ENCODE measurements at regions not wholly inside any gene's neighbourhood (a gene's known extent, or its start where the extent isn't known, plus 50 kb on each side); places are given as distances from the start of the nearest gene placed in this dataset.

DNA sequence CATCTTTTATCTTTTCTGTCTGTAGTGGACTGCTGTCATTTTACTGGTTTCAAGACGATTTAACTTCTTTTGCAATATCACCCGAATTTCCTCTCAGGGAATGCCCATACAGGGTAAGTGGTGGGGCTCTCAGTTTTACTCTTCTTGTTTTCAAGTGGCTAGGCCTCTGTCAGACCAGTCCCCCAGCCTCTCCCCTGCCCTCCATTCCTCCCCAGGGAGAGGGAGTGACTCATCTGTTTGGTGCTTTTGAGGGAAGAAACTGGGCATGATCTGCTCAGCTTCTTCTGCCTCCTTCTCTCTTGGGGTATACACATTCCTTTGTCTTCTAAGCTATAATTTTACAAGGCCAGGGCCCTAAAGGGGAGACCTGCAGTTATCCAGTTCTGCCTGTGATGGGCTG, 332.0 kb downstream of the CBLN1 start:
- Histone ChIP-seq H3K4me1 (ENCODE audit: control insufficient read depth in 3 of 3, insufficient read depth in 2 of 3, low read depth in 1 of 3, low read length in 2 of 3) (no peaks in the 10 kb centered on the region), H3K9me3 (ENCODE audit: control insufficient read depth in 2 of 2, insufficient read depth in 1 of 2, low read depth in 1 of 2, low read length in 1 of 2) (no peaks in the 10 kb centered on the region), H3K27me3 (ENCODE audit: control insufficient read depth in 3 of 3, insufficient read depth in 3 of 3, low read length in 3 of 3) (no peaks in the 10 kb centered on the region), H3K4me3 (ENCODE audit: low read depth in 1 of 3, low read length in 3 of 3) (no peak overlapping the region), H3K27ac (ENCODE audit: low read depth in 1 of 3, low read length in 2 of 3) (no peak overlapping the region), H3K36me3 (ENCODE audit: control insufficient read depth in 3 of 3, insufficient read depth in 2 of 3, low read depth in 1 of 3, low read length in 3 of 3) (no peaks in the 10 kb centered on the region)
- 54 to 83% (median 72%) methylated on average over 2 of the region's 2 CpGs for WGBS, 3 donors
- DNase-seq = no peak
- no peak for FAIRE-seq

DNA sequence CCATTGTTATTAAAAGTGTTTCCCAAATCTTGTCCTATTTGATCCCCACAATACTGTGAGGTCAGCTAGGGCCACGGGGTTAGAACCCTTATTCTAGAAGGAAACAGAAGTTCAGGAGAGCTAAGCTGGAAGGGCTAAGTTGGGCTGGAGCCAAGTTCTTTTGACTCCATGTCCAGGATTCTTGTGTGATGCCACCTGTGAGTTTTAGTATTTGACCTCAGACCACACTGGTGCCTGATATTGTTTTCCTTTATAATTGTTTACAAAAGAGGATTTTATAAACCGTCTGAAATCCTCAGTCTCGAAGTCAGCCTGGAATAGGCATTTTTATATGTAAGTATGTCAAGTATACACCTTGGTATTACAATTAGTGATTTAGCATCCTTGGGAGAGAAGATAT, 332.7 kb downstream of the CBLN1 start:
- H3K9me3 ChIP-seq (ENCODE audit: control insufficient read depth in 2 of 2, insufficient read depth in 1 of 2, low read depth in 1 of 2, low read length in 1 of 2) = no peaks in the 10 kb centered on the region
- FAIRE-seq (no peak), DNase-seq (no peak)
- no peak overlapping the region for H3K4me3 ChIP-seq (ENCODE audit: low read depth in 1 of 3, low read length in 3 of 3)
- no peaks in the 10 kb centered on the region for H3K36me3 ChIP-seq (ENCODE audit: control insufficient read depth in 3 of 3, insufficient read depth in 2 of 3, low read depth in 1 of 3, low read length in 3 of 3)
- no peaks in the 10 kb centered on the region for H3K4me1 ChIP-seq (ENCODE audit: control insufficient read depth in 3 of 3, insufficient read depth in 2 of 3, low read depth in 1 of 3, low read length in 2 of 3)
- no peak overlapping the region for H3K27ac ChIP-seq (ENCODE audit: low read depth in 1 of 3, low read length in 2 of 3)
- 68 to 78% (median 72%) methylated on average over 3 of the region's 3 CpGs for WGBS, 3 donors
- H3K27me3 ChIP-seq (ENCODE audit: control insufficient read depth in 3 of 3, insufficient read depth in 3 of 3, low read length in 3 of 3) = no peaks in the 10 kb centered on the region

DNA sequence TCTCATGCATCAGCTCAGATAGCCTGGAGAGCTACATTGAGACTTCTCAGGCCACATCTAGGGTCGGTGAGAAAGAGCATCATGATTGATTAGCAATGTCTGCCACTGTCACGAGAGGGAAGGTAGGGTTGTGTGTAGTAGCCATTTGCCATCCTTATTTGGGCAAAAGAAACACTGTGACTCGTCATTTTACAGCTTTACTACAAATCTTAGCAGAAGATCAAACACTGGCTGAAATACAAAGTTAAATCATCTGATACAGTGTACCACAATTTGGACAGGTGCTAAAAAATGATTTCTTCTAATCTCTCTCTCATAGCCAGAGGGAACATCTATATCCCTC, 334.3 kb downstream of the CBLN1 start:
- 26 to 34% (median 28%) methylated on average over 3 of the region's 3 CpGs for WGBS, 3 donors

DNA sequence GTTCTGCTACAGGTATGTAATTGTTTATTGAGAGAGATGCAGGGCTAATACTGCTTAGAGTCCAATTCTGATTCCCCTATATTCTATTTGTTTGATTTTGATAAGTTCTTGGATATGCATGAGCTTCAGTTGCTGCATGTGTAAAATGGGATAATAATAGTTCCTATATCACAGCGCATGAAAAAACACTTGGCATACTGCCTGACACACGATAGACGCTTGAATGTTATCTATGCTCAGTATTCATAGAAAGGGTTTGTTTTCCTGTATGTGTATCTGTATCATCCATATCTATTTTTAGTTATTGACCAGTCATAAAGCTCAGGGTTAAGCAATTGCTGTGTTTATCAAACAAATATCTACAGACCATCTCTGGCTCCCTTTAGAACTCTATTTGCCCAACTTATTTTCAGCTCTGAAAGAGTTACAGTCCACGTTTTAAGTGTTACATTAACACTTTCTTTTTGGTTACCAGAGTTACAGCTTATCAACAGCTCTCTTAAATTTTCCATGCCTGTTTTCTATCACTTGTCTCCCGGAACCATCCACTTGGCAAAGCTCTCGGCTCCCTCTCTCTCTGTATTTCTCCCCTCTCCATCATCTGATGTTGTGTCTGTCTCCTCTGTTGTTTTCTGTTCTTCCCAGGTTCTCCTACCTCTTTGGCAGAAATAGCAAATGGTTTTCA, 334.8 kb downstream of the CBLN1 start:
- no peak overlapping the region for H3K4me3 ChIP-seq (ENCODE audit: low read depth in 1 of 3, low read length in 3 of 3)
- no peak overlapping the region for H3K27ac ChIP-seq (ENCODE audit: low read depth in 1 of 3, low read length in 2 of 3)
- DNase-seq (no peak), FAIRE-seq (no peak)
- H3K9me3 ChIP-seq (ENCODE audit: control insufficient read depth in 2 of 2, insufficient read depth in 1 of 2, low read depth in 1 of 2, low read length in 1 of 2) = no peaks in the 10 kb centered on the region
- WGBS, 3 donors = 40 to 43% (median 42%) methylated on average over 6 of the region's 6 CpGs
- no peaks in the 10 kb centered on the region for H3K27me3 ChIP-seq (ENCODE audit: control insufficient read depth in 3 of 3, insufficient read depth in 3 of 3, low read length in 3 of 3)
- H3K36me3 ChIP-seq (ENCODE audit: control insufficient read depth in 3 of 3, insufficient read depth in 2 of 3, low read depth in 1 of 3, low read length in 3 of 3) = no peaks in the 10 kb centered on the region
- no peaks in the 10 kb centered on the region for H3K4me1 ChIP-seq (ENCODE audit: control insufficient read depth in 3 of 3, insufficient read depth in 2 of 3, low read depth in 1 of 3, low read length in 2 of 3)

More for the DNA sequence above, 334.3 kb downstream of the CBLN1 start:
- Histone ChIP-seq H3K27ac (ENCODE audit: low read depth in 1 of 3, low read length in 2 of 3) (no peak overlapping the region), H3K36me3 (ENCODE audit: control insufficient read depth in 3 of 3, insufficient read depth in 2 of 3, low read depth in 1 of 3, low read length in 3 of 3) (no peaks in the 10 kb centered on the region), H3K4me3 (ENCODE audit: low read depth in 1 of 3, low read length in 3 of 3) (no peak overlapping the region), H3K4me1 (ENCODE audit: control insufficient read depth in 3 of 3, insufficient read depth in 2 of 3, low read depth in 1 of 3, low read length in 2 of 3) (no peaks in the 10 kb centered on the region), H3K9me3 (ENCODE audit: control insufficient read depth in 2 of 2, insufficient read depth in 1 of 2, low read depth in 1 of 2, low read length in 1 of 2) (no peaks in the 10 kb centered on the region), H3K27me3 (ENCODE audit: control insufficient read depth in 3 of 3, insufficient read depth in 3 of 3, low read length in 3 of 3) (no peaks in the 10 kb centered on the region)
- FAIRE-seq = no peak
- no peak for DNase-seq

DNA sequence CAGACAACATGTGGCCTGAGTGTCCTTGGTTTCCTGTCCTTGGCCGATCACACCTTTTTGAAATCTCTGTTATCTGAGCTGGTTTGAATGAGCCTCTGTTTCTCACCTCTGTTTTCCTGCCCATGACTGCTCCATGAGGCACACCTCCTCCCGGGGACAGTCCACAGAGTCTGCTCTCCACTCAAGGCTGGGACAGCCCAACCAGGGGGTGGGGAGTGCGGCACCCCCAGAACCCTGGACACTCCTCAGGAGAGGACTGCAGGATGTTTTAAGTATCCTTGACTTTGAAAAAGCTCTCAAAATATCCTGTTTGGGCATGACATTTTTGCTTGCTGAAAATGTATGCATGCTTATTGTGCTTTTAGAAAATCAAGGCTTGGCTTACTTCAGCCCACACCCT, 333.0 kb upstream of the N4BP1 start:
- no peak for DNase-seq
- no peak overlapping the region for H3K27ac ChIP-seq (ENCODE audit: low read depth in 1 of 3, low read length in 2 of 3)
- no peak for FAIRE-seq
- H3K27me3 ChIP-seq (ENCODE audit: control insufficient read depth in 3 of 3, insufficient read depth in 3 of 3, low read length in 3 of 3) = no peaks in the 10 kb centered on the region
- H3K36me3 ChIP-seq (ENCODE audit: control insufficient read depth in 3 of 3, insufficient read depth in 2 of 3, low read depth in 1 of 3, low read length in 3 of 3) = no peaks in the 10 kb centered on the region
- H3K4me3 ChIP-seq (ENCODE audit: low read depth in 1 of 3, low read length in 3 of 3) = no peak overlapping the region
- no peaks in the 10 kb centered on the region for H3K9me3 ChIP-seq (ENCODE audit: control insufficient read depth in 2 of 2, insufficient read depth in 1 of 2, low read depth in 1 of 2, low read length in 1 of 2)
- 70 to 77% (median 71%) methylated on average over 3 of the region's 3 CpGs for WGBS, 3 donors
- H3K4me1 ChIP-seq (ENCODE audit: control insufficient read depth in 3 of 3, insufficient read depth in 2 of 3, low read depth in 1 of 3, low read length in 2 of 3) = no peaks in the 10 kb centered on the region

DNA sequence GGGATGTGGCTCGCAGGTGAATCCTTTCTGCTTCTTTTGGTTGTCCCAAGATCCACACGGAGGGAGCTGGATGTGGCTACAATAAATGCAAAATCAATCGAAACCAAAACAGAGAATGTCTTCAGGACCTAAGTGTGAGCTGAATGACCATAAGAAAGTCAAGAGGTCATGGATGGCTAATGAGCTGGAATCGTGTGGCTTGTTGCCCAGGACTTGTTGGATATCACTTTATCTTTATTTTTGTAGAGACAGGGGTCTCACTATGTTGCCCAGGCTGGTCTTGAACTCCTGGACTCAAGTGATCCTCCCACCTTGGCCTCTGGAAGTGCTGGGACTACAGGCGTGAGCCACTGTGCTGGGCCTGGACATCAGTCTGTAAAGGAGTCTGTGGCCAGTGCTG, 326.8 kb upstream of the N4BP1 start:
- no peaks in the 10 kb centered on the region for H3K27me3 ChIP-seq (ENCODE audit: control insufficient read depth in 3 of 3, insufficient read depth in 3 of 3, low read length in 3 of 3)
- H3K4me3 ChIP-seq (ENCODE audit: low read depth in 1 of 3, low read length in 3 of 3) = no peak overlapping the region
- no peaks in the 10 kb centered on the region for H3K4me1 ChIP-seq (ENCODE audit: control insufficient read depth in 3 of 3, insufficient read depth in 2 of 3, low read depth in 1 of 3, low read length in 2 of 3)
- no peaks in the 10 kb centered on the region for H3K36me3 ChIP-seq (ENCODE audit: control insufficient read depth in 3 of 3, insufficient read depth in 2 of 3, low read depth in 1 of 3, low read length in 3 of 3)
- WGBS, 3 donors = 75 to 82% (median 80%) methylated on average over 5 of the region's 5 CpGs
- DNase-seq = no peak
- no peak overlapping the region for H3K27ac ChIP-seq (ENCODE audit: low read depth in 1 of 3, low read length in 2 of 3)
- no peak for FAIRE-seq
- H3K9me3 ChIP-seq (ENCODE audit: control insufficient read depth in 2 of 2, insufficient read depth in 1 of 2, low read depth in 1 of 2, low read length in 1 of 2) = peaks cover 0 to under 1% of the 10 kb centered on the region in 2 donors

DNA sequence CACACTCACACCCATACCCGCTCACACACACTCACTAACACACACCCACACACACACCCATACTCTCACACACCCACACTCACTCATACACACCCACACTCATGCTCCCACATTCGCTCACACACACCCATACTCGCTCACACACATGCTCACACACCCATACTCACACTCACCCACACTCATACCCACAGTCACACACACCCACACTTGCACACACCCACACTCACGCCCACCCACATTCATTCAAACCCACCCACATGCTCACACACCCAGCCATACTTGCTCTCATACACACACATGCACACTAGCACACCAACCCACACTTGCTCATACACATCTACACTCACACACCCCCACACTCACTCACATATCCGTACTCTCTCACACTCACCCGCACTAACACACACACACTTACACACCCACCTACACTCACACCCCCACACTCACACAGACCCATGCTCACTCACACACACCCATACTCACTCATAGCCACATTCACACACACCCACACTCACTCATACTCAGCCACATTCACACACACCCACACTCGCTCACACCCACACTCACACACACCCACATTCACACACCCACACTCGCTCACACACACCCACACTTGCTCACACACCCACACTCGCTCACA, 322.4 kb upstream of the N4BP1 start:
- H3K4me3 ChIP-seq (ENCODE audit: low read depth in 1 of 3, low read length in 3 of 3) = no peak overlapping the region
- no peak overlapping the region for H3K27ac ChIP-seq (ENCODE audit: low read depth in 1 of 3, low read length in 2 of 3)
- DNase-seq = no peak
- no peaks in the 10 kb centered on the region for H3K36me3 ChIP-seq (ENCODE audit: control insufficient read depth in 3 of 3, insufficient read depth in 2 of 3, low read depth in 1 of 3, low read length in 3 of 3)
- H3K9me3 ChIP-seq (ENCODE audit: control insufficient read depth in 2 of 2, insufficient read depth in 1 of 2, low read depth in 1 of 2, low read length in 1 of 2) = peaks cover 0 to 9% of the 10 kb centered on the region in 2 donors
- no peaks in the 10 kb centered on the region for H3K4me1 ChIP-seq (ENCODE audit: control insufficient read depth in 3 of 3, insufficient read depth in 2 of 3, low read depth in 1 of 3, low read length in 2 of 3)
- no peak for FAIRE-seq
- no peaks in the 10 kb centered on the region for H3K27me3 ChIP-seq (ENCODE audit: control insufficient read depth in 3 of 3, insufficient read depth in 3 of 3, low read length in 3 of 3)
- WGBS, 3 donors = 75 to 77% (median 75%) methylated on average over 9 of the region's 9 CpGs

DNA sequence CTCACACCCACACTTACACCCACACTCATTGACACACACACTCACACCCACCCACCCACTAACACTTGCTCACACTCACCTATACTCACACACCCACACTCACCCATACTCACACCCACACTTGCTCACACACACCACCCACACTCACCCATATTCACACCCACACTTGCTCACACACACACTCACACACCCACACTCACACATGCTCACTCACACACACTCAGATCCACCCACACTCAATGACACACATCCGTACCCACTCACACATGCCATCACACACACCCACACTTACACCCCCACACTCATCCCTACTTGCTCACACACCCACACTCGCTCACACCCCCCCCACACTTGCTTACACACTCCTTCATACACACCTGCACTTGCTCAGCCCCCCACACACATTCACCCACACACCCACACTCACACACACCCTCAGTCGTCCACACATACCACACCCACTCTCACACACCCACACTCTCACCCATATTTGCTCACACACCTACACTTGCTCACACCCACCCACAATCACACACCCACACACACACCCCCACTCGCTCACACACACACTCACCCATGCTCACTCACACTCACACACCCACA, 321.1 kb upstream of the N4BP1 start:
- H3K36me3 ChIP-seq (ENCODE audit: control insufficient read depth in 3 of 3, insufficient read depth in 2 of 3, low read depth in 1 of 3, low read length in 3 of 3) = no peaks in the 10 kb centered on the region
- no peaks in the 10 kb centered on the region for H3K27me3 ChIP-seq (ENCODE audit: control insufficient read depth in 3 of 3, insufficient read depth in 3 of 3, low read length in 3 of 3)
- DNase-seq (no peak), FAIRE-seq (no peak)
- H3K27ac ChIP-seq (ENCODE audit: low read depth in 1 of 3, low read length in 2 of 3) = no peak overlapping the region
- peaks cover 0 to 11% of the 10 kb centered on the region in 2 donors for H3K9me3 ChIP-seq (ENCODE audit: control insufficient read depth in 2 of 2, insufficient read depth in 1 of 2, low read depth in 1 of 2, low read length in 1 of 2)
- H3K4me3 ChIP-seq (ENCODE audit: low read depth in 1 of 3, low read length in 3 of 3) = no peak overlapping the region
- no peaks in the 10 kb centered on the region for H3K4me1 ChIP-seq (ENCODE audit: control insufficient read depth in 3 of 3, insufficient read depth in 2 of 3, low read depth in 1 of 3, low read length in 2 of 3)
- 89 to 95% (median 90%) methylated on average over 4 of the region's 4 CpGs for WGBS, 3 donors

Data from small intestine (tissue), 7 donors.